HG02884 (cell line): ENCODE measurements at regions not wholly inside any gene's neighbourhood (a gene's known extent, or its start where the extent isn't known, plus 50 kb on each side); places are given as distances from the start of the nearest gene placed in this dataset.

Experiments
- ATAC-seq: cut with Tn5 transposase; IDR thresholded peaks from one replicate; pipeline ENCODE4 v1.9.1; 2021; ENCODE audit warnings: mild to moderate bottlenecking, moderate library complexity; ENCODE audit not compliant: unreplicated experiment

- no peak for ATAC-seq
These were observed 266.6 kb upstream of the ID2 start for GRCh38 chr2:8414946-8415879.

DNA sequence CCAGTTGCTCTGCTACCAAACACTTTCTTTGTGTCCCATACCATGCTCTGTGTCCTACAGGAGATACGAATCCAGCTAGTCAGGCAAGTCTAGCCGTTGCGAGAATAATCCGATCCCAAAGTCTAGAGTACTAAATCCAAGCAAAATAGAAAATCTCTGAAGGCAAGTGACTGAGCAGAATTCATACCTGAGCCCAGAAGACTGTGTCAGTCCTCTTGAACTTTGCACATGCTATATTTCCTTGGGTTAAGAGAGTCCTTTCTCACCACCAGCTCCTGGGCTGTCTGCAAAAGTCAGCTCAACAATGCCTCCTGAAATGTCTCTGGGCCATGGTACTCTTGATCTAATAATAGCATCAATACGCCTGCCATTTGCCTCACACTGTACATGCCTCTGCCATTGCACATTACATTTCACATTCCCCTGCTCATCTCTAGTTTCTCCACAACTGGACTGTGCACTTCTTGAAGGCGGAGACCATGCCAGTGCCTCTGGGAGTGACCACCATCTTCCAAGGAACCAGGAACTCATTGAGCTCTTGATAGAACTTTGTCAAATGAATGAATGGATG is 265.8 kb upstream of the ID2 start:
- no peak for ATAC-seq

DNA sequence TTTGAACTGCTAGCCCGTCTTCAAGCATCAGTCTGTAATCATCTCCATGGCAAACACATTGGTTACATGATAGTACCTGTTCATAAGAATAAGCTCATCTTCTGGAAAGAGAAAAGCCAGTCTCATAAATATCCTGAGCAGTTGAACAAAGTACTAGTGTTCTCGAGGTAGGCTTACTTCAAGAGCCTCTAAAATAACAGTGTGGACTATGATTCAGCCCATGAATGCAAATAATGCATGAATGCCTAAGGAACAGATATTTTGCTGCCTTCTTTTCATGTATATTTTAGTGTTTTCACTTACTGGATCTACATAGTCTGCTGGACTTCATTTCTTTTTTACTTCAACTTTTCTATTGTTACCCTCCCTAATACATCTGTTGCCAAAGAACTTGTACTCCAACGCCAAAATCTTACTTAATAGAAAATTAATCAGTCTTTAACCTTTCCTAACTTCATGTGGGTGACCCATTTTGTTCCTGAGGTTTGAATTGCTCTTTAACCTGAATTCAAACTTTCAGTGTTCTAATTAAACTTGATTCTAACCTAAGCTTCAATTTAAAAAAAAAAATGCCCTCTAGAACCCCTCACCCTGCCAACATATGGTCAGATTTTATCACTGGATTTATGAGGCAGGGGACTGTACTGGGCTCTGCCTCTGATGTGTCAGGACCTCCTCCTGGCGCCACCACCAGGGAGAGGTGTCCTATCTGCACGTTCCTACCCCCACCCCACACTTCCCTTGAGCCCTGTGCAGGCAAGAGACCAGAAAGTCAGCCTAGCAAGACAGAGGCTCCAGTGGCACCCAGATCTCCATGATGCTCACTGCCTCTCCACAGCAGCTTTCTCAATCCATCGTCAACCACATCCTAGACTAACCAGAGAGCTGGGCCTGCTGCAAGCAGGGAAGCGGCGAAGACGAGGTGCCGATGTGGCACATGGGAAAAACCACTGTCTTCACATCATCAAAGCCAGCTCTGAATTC is 264.7 kb upstream of the ID2 start:
- ATAC-seq: no peak

GRCh38 chr2:8418721-8419120 is 263.1 kb upstream of the ID2 start:
- no peak for ATAC-seq

DNA sequence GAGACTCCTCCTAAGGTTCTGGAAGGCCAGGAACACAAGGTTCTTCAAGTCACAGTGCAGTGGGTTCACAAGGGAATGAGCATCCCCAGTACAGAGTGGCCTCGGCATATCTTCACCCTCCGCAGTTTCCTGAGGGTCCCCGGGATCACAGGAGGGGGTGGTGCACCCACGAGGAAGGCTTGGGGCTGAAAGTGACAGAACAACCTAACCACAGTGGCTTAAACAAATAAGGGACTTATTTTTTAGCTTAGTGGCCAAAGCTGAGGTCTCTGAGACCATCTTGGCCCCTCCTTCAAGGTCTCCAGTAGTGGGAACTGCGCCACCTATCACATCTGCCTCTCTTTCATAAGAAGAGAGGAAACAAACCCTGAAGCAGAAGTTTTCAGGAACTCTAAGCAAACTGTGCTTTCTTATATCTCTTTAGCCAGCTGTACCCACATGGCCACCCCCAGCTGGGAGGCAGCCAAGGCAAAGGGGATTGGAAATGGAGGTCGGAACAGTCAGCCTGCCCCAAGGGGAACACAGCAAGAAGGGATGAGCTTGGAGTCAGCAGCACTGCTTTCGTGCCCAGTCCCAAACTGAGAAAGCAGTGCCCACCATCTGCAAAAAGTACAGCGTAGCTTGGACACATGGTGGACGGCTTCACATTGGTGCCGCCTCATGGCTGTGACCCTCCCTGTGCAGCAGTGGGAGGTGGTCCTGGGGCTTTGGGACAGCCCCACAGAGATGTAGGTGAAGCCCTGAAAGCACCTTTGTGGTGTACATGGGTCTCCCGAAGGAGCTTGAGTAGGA is 260.0 kb upstream of the ID2 start:
- ATAC-seq: peak; percentile 84

DNA sequence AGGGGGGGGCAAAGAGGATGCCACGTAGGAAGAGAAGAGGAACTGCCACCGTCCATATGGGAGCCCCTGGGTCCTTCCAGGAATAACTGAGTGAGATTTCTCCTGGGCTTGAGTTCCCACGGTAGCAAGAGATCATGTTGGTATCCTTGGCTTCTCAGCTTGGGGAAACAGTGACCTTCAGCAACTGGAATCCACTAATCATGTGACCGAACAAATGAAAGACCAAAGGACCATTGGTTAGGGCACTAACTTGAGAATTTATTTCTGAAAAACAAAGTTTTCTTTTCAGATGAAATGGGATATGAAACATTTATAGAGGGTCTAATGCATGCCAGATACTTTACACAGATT is 259.4 kb upstream of the ID2 start:
- ATAC-seq: no peak

DNA sequence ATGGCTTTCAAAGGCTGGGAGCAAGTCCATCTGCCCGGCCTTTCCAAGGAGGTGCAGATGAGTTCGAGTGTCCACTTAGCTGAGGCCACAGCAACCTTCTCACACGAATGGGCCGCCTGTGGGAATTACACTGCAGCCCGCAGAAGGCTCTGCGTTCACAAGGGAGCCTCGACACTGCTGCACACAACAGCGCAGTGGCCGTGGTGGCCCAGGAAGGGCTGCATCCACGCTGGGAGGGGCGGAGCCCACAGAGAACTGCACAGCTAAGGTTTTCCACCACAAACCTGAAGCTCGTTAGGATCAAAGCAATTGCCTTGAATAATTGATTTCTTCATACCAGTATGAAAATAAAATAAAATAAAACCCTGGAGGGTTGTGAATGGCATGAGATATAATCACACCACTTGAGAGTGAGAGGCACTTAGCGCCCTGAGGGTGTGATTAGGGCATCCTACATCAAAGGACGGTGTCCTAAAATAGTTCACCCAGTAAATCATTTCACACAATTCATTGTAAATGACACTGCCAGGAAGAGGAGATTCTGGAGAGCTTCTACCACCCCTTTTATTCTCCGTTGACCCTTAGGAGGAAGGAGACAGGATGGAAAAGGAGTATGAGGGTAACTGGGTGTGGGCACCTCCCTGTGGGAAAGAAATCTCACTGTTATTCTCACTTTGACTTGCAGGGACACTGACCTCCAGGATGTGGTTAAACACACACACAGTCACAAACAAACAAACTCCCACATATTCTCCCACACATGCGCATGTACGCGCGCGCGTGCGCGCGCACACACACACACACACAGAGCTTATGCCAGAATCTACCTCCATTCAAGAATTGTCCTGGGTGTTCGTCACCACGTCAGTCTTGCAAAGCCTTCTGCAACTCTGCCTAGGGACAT is 256.6 kb upstream of the ID2 start:
- no peak for ATAC-seq

GRCh38 chr2:8426550-8426949 is 255.3 kb upstream of the ID2 start:
- no peak for ATAC-seq

- ATAC-seq: no peak
These were observed 254.6 kb upstream of the ID2 start for GRCh38 chr2:8427211-8427610.

DNA sequence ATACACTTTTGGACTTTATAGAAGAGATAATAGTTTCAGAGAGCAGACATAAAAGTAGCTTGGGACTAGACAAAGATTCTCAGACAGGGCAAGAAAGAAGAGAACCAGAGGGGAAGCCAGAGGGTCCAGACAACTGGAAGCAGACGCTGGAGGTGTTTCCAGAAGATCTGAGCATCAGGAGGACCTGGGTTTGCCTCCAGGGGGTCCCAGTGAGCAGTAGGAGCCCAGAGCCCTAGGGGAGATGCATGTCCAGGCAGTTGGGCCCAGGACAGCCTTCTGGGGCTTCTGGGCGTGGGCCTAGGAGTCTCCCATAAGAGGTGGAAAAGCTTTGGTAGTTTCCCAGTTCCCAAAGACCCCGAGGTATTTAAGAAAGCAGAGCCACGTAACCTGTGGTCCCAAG is 251.2 kb upstream of the ID2 start:
- ATAC-seq: no peak

- no peak for ATAC-seq
These were observed 250.3 kb upstream of the ID2 start for GRCh38 chr2:8431446-8432125.

- no peak for ATAC-seq
These were observed 249.0 kb upstream of the ID2 start for GRCh38 chr2:8432706-8433336.

DNA sequence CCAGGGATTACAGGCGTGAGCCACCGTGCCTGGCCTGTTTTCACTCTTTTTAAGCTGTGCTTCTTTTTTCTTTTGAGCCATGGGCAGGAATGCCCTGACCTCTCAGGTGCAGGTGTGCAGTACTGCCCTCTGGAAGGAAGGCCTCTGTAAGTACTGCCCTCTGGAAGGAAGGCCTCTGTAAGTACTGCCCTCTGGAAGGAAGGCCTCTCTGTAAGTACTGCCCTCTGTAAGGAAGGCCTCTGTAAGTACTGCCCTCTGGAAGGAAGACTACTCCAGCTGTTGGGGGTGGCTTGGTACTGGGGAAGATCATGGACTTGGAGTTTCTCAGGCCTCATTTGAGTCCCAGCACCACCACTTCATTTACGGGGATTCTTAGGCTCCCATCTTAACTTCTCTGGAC is 248.5 kb upstream of the ID2 start:
- no peak for ATAC-seq

DNA sequence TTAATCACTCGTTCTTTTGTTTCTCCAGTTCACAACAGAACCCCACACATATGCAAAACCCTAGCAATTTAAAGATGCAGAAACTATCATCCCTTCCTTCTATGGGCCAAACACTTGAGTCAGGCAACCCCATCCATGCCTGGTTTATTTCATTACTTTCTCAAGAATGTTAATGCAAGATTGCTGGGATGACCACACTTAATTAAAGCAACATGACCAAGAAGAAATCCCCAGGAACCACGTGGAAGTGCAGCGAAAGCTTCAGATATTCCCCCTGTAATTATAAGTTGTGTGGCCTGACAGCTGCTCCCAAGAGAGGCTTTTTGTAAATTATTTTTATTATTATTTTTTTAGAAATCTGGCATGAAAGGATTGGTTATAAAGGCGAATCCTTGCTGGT is 246.2 kb upstream of the ID2 start:
- no peak for ATAC-seq

GRCh38 chr2:8436585-8436984 is 245.3 kb upstream of the ID2 start:
- no peak for ATAC-seq

GRCh38 chr2:8437228-8437948 is 244.5 kb upstream of the ID2 start:
- ATAC-seq: no peak

- ATAC-seq: no peak
These were observed 243.9 kb upstream of the ID2 start for GRCh38 chr2:8437949-8438400.

GRCh38 chr2:8438476-8438875 is 243.4 kb upstream of the ID2 start:
- ATAC-seq: no peak
